ENCODE measurements at regions not wholly inside any gene's neighbourhood (a gene's known extent, or its start where the extent isn't known, plus 50 kb on each side); places are given as distances from the start of the nearest gene placed in this dataset.

DNA sequence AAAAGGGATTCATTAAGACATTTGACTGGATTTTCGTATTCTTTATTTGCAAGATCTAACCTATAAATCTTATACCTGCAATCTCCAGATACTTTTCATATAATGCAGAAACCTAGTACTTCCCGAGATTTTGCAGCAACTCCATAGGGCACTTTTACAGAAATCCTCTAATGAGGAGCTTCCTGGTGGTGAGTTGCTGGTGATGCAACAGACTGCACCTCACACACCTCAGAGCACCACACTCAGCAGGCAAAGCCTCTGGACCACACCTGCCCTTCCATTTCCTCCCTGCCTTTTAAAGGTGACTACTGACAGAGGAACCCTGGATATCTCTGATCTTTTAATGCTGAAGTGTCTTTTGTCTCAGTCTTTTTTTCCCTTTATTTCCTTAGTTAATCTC lies 289.4 kb downstream of the TRAM1L1 start:
- no peak for TF ChIP-seq FOXP2 (optimal IDR thresholded peaks at IDR 0.05; ENCODE audit: borderline replicate concordance, extremely low read depth, extremely low read length, insufficient read depth)
- no peak for TF ChIP-seq REST (IDR thresholded peaks at IDR 0.05; ENCODE audit: insufficient read depth in 1 of 2, low read depth in 2 of 2, low read length in 2 of 2)
- no peak for TF ChIP-seq TAF1 (IDR thresholded peaks at IDR 0.05; ENCODE audit: borderline replicate concordance, insufficient read depth, low read length)
- TF ChIP-seq POLR2AphosphoS5 (IDR thresholded peaks at IDR 0.05; ENCODE audit: low read depth, low read length), result no peak

Measured in PFSK-1 (cell line).